HTR-8/SVneo (cell line): ENCODE measurements at regions not wholly inside any gene's neighbourhood (a gene's known extent, or its start where the extent isn't known, plus 50 kb on each side); places are given as distances from the start of the nearest gene placed in this dataset.

Experiments
- DNase-seq: peaks from one replicate; pipeline ENCODE4 v3.0.0; 2011; ENCODE audit warnings: low spot score, mixed read lengths; ENCODE audit not compliant: insufficient read length
- FAIRE-seq: peaks from 2 replicates; lab custom pipeline; 2011; peaks lifted over from hg19 to GRCh38; lab: Jason Lieb, UNC

DNA sequence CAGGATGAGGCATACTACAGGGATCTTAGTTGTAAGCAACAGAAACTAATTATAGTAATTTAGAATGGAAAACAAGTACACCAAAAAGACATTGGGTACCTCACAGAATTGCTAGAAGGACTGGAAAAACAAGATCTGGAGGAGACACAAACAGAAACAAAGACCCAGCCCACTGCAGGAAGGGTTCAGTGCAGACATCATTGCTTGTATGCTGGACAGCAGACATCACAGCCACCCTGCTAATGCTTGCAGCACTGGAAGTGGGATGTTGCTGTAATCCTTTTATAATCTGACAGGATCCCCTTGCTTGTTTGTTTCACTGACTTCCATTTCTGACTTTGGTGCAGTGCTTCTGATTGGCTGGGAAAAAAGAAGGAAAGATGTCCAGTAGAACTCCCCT, 111.4 kb upstream of the ZNF678 start:
- no peak for DNase-seq
- FAIRE-seq: no peak

DNA sequence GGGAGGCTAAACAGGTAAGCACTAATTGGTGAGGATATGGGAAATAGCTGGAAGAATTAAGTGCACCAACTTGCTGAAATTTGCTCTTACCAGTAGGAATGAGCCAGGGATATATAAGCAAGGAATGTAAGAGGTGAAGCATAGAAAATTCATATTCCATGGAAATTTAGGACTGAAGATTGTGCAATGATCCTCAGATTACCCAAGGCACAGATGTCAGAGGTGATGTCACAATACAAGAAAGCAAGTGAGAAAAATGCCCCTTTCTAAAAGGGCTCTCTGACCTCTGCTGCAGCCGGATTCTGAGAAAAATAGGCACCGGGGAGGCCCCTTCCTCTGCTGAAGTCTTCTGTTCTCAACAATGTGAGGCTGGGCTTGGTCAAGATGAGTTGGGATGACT, 112.3 kb upstream of the ZNF678 start:
- no peak for FAIRE-seq

DNA sequence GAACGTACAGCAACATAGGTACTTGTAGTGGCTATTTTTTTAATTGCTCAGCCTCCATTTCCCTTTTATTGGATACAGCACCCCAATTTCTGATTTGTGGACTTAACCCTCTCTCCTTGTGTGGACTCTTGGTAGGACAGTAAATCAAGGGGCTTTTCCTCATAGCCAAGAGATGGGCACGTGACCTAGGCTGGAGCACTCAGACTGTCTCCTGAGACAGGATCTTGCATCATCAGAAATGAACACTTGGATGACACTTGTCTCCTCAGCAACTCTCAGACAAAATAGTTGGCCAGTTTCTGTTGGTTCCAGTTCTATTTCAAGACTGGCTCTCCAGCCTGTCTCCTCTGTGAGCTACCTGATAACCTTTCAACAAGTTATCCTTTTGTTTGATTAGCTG, 112.9 kb upstream of the ZNF678 start:
- DNase-seq: no peak
- no peak for FAIRE-seq

More for the DNA sequence above, 112.3 kb upstream of the ZNF678 start:
- DNase-seq: no peak

DNA sequence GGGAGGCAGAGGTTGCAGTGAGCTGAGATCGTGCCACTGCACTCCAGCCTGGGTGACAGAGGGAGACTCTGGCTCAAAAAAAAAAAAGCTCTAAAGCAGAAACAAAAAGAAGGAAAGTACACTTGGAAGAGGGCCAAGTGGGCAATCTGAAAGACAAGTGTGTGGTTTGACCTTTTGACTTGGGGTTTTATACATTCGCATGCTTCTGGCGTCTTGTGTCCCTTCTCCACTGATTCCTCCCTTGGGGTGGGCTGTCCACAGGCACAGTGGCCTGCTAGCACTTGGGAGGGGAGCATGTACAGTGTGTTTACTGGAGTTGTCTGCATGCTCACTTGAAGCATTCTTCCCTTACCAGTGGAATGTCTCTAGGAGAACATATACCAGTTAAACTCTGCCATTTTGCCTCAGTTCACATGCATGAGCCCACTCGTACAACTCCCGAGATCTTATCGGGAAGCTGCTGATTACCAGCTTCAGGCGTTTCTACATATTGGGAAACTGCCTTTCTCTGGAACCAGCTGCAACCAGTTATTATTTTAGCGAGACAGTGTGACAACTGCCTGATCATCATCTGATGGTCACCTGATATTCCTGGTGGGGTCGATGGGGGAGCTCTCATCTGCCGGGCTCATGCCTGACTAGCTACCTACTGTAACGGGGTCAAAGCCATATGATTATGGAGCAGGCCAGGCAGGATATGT, 113.5 kb upstream of the ZNF678 start:
- FAIRE-seq: no peak

DNA sequence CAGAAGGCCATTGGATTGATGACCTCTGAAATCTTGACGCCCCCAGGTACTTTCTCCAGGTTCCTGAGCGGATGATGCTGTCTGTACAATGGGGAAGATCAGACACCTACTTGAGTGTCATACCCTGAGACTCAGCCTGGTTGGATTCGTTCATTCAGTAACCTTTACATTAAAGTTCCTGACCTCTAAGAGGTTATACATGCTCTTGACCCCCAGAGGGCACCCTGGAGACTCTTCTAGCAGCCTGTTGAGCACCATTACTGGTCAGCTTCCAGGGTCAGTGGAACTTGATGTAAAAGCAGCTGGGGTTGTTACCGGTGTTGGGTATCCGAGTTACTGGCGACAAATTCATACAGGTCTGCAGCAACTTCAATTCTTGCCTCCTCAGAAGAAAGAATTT, 114.3 kb upstream of the ZNF678 start:
- FAIRE-seq: no peak
- DNase-seq: peak; percentile 29

More for the DNA sequence above, 113.5 kb upstream of the ZNF678 start:
- no peak for DNase-seq

DNA sequence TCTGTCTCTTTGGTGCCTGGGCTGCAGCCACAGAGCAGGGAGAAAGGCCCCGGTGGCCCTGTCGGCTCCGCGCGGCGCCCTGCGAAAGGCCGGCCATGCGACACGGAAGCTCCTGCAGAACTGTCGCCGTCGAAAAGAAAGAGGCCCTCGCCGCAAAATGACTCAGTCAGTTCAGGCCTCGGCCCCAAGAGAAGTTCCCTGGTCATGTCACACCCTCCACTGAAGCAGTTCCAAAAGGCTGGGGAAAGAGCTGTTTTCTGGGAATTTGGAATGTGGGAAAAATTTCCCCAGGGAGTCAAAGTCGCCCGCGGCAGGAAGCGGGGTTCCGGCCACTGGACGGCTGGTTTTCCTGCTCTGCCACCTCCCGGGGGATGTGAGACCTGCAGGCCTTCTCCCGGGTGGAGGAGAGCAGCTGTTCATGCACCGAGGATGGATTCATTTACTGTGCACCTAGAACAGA, 115.8 kb upstream of the ZNF678 start:
- DNase-seq (peak; percentile 72), FAIRE-seq (peak; percentile 20)

DNA sequence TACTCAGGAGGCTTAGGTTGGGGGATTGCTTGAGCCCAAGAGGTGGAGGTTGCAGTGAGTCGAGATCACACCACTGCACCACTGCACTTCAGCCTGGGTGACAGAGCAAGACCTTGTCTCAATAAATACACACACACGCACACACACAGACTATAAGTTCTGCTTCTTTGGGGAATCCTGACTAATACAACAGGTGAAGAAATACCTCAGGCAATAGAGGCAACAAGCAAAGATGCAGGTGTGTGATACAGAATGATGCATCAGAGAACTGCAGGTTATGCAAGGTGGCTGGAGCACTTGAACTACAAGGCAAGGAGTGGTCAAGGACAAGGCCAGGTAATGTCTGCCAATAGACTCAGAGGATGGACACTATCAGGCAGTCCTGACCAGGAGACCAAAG, 117.6 kb upstream of the ZNF678 start:
- DNase-seq (no peak), FAIRE-seq (no peak)

DNA sequence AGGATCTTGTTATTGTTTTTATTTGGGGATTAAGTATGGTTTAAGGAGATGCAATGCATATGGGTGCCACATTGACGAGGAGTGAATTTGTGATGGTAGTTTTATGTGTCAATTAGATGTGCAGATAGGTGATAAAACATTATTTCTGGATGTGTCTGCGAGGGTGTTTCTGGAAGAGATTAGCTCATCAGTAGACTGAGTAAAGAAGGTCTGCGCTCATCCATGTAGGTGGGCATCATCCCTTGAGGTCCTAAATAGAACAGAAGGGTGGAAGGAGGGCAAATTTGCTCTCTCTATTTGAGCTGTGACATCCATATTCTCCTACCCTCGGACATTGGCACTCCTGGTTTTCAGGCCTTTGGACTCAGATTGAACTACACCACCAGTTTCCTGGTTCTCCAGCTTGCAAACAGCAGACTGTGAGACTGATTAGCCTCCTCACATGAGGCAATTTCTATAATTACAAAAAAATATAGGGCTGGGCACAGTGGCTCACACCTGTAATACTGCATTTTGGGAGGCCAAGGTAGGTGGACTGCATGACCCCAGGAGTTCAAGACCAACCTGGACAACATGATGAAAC, 118.2 kb upstream of the ZNF678 start:
- no peak for DNase-seq
- no peak for FAIRE-seq

DNA sequence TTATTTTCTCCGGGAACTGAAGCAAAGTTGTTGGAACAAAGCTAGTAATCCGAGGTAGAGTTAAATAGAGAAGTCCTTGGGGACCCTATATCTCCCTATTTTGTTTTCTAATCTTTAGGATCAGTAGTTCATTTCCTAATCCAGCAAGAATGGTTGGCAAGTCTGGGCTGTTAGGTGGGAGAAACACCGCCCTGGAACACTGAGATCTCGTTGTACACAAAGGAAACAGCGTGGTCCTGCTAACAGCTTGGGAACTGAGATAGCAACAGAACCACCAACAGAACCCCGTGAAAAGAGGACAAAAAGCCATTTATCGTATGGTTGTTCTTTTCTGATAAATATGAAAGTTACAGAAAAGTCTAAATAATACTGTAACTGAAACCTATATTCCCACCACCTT, 121.9 kb upstream of the CDC42BPA start:
- no peak for DNase-seq
- FAIRE-seq: no peak

DNA sequence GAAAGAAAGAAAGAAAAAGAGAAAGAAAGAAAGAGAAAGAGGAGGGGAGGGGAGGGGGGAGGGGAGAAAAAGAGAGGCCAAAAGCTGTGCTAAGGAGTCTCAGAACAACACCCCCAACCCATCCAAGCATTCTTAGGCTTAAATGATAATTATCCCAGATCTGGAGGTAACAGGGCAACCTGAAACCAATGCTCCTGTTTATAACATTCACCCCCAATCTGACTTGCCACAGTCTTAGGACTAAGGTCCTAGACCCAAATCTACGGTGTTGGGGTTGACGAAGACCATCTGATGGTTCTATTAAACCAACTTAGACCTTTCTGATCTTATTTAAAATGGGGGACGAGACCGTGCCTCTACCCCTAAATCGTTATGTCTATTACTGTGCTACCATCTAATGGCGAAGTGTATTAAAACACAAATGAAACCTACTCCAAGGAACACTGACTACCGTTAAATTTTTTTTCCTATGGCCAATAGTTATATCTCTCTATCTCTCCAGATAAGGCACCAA, 119.3 kb upstream of the CDC42BPA start:
- peak; percentile 86 for DNase-seq
- no peak for FAIRE-seq

DNA sequence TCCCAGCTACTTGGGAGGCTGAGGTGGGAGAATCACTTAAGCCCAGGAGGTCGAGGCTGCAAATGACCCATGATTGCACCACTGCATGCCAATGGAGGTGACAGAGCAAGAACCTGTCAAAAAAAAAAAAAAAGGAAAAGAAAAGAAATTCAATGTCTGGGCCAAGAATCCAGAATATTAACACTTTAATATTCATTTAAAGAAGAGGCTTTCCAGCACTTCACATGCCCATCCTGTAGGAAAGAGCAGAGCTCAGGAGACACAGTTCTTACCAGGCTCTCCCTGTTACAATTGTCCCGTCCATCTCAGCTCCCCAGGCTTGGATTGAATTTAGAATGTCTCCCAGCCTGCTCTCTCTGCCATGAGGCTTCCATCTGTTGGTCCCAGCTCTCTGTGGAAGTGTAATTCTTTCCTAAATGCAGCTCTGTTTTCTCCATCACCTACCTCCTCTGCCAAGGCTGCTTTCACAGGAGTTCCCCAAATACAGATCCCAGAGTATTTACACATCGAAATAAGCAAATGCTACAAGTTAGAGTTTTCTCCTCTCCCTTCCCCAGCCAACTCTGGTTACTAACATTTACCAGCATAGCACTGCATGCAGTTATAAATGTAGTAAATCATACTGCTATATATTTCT, 116.6 kb upstream of the CDC42BPA start:
- no peak for FAIRE-seq

DNA sequence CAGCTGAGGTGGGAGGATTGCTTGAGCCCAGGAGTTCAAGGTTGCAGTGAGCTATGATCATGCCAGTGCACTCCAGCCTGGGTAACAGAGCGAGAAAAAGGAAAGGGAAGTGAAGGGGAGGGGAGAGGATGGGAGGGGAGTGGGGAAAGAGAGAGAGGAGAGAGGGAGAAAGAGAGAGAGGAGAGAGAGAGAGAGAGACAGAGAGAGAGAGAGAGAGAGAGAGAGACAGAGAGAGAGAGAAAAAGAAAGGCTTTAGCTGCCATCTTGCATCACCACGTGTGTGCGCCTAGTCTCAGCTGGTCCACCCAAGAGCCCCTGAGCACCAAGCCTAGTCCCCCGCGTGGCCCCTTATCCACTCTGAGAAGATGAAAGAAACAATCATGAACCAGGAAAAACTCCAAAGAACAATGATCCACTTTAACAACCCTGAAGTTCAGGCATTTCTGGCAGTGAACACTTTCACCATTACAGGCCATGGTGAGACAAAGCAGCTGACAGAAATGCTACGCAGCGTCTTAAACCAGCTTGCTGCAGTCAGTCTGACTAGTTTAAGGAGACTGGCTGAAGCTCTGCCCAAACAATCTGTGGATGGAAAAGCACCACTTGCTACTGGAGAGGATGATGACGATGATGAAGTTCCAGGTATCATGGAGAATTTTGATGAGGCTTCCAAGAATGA, 115.5 kb upstream of the CDC42BPA start:
- no peak for DNase-seq
- FAIRE-seq: no peak

More for the DNA sequence above, 116.6 kb upstream of the CDC42BPA start:
- DNase-seq: no peak

DNA sequence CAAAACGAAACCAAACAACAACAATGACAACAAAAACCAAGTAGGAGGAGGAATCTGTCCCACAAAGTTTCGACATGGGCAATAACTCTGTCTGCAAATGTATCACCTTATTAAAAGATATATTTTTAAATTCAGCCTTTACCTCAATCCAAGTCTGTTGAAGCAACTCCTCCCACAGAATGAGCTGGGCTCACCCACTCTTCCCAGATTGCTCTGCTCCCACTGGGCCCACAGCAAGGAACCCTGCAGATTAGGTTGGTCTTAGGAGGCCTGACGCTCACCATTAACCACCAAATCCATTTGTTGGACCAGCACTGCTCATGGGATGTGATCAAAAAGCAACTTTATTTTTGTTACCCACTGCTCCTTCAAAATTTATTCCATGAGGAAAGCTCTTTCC, 114.7 kb upstream of the CDC42BPA start:
- no peak for FAIRE-seq
- no peak for DNase-seq

DNA sequence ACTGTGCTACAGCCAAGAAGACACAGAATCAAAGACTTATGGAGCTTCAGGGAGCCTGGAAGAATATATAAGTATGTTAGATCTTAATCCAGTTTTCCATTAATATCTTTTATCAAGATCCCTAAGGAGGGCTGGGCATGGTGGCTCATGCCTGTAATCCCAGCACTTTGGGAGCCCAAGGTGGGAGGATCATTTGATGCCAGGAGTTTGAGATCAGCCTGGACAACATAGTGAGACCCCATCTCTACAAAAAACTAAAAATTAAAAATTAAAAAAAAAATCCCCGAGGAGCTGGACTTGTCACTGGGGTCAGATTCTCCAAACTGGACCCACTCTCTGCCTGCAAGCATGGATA, 113.9 kb upstream of the CDC42BPA start:
- FAIRE-seq (no peak), DNase-seq (no peak)

DNA sequence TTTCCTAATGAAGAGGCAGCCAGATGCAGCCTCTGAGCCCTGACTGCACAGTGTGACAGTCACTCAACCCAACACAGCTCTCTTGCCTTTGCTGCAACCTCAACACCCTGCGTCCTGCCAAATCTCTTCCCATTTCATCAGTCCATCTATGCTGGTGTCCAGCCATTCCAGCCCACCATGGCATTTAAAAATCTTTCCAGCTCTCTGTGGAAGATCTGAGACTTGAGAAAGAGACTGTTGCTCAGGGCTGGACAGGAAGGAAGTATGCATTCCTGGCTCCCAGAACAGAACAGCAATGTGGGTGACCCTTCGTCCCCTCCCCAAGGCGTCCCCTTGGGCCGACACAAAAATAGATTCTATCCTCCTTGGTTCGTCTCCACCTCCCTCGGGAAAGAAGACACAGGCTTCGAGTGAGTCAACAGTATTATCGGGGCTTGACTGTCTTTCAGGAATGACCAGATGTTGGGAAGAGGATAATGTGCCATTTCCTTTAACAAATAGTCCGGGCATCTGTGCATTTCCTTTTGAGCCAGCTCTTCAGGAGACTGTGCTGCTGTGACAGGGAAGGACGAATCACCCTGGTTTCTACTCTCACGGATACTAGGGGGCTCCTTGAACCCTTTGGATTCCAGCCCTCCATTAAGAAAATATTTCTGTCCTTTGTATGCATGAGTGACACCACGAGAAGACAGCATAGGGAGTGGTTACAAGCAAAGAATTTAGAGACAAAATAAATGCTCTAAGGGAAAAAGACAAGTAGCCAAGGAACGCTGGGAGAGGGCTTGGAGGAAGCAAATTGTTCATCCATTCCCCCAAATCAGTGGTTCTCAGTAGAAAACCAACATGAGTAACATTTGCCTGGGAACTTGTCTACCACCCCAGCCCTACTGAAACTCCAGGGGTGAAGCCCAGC, 111.4 kb upstream of the CDC42BPA start:
- FAIRE-seq (no peak), DNase-seq (peak; percentile 56)

DNA sequence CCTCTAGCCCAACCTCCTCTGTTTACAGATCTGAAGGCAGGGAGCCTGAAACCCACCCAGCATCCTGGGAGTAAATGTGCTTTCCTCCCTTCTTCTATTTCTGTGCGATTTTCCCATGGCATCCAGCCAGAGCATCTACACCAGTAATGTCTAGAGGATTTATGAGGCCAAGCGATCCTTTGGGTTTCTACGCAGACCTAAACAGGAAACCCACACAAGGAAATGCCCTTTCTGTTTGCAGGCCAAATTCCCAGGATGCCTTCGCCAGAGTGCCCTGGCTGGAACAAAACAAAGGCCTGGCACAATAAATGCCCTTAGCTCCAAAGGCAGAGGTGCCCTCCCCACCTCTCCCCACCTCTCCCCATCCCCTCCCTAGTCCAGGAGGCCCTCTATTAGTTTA, 110.5 kb upstream of the CDC42BPA start:
- DNase-seq: peak; percentile 81
- peak; percentile 13 for FAIRE-seq

DNA sequence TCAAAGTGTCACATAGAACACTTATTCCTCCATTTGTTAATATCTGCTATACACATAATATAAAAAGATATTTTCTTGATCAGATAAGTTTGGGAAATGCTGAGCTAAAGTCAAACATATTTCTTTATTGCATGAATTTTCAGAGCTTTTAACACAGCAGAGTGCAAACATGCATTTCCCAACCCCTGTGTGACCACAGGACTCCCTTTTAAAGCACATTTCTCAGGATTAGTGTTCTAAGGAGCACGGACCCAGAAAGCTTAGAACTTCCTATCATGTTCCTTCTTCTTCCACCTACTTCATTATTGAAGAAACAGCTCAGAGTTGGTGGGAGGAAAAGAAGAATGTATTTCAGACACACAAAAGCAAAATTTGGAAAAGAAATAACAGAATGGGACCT, 109.1 kb upstream of the CDC42BPA start:
- FAIRE-seq (no peak), DNase-seq (no peak)

DNA sequence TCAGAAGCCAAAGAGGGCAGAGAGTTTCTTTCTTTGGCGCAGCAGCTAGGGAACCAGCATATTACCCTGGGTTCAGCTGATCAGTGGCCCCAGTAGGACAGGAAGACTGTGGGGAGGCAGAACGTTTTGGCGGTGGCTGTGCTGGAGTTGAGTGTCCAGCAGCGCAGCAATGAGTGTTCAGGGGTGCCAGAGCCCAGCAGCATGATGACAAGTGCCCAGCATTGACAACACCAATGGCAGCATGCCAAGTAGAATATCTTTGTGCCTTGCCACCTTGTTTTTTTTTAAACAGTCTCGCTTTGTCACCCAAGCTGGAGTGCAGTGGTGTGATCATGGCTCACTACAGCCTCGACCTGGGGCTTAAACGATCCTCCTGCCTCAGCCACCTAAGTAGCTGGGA, 106.7 kb upstream of the CDC42BPA start:
- no peak for DNase-seq
- no peak for FAIRE-seq

DNA sequence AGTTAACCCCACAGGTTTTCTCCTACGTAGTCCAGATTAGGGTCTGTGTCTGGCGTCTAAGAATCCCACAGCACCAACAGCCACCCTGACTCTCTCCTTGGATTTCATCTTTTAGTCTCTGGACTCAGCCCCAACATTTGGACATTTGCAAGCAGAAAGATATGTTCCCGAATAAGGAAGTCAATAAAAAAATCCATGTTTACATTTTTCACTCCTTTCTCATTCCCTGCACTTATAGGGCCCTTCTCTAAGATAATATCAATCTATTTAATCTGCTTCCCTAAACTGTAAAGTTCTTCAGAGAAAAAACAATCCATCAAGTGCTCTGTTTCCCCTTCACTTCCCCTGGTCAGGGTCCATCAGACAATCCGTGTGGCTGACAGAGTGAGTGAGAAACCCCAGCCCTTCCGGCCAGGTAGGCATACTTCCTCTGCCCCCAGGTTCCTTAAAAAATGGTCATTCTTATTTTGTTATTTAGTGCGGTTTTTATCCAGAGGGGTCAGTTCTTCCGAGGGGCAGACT, 105.9 kb upstream of the CDC42BPA start:
- DNase-seq (no peak), FAIRE-seq (no peak)

DNA sequence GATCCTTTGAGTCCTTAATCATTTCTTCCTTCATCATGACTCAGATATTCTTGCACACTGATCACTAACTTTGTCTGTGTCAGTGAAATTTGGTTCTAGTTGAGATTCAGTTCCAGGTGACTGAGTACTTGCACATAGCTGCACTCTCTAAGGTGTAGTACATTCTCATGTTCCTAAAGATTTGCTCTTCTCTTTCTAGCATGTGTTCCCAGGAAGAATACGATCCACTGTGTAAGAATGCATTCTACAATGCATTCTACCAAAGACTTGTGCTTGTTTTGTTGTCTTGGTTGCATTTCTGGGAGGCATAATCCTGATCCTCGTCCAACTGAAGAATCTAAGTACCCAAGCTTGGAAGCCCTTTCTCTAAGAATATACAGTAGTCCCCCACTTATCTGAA, 104.3 kb upstream of the CDC42BPA start:
- FAIRE-seq (no peak), DNase-seq (no peak)
